HG02870 (cell line): ENCODE measurements at regions not wholly inside any gene's neighbourhood (a gene's known extent, or its start where the extent isn't known, plus 50 kb on each side); places are given as distances from the start of the nearest gene placed in this dataset.

Experiments
- ATAC-seq: cut with Tn5 transposase; IDR thresholded peaks from one replicate; pipeline ENCODE4 v1.9.1; 2021; ENCODE audit warnings: mild to moderate bottlenecking, moderate library complexity; ENCODE audit not compliant: unreplicated experiment

DNA sequence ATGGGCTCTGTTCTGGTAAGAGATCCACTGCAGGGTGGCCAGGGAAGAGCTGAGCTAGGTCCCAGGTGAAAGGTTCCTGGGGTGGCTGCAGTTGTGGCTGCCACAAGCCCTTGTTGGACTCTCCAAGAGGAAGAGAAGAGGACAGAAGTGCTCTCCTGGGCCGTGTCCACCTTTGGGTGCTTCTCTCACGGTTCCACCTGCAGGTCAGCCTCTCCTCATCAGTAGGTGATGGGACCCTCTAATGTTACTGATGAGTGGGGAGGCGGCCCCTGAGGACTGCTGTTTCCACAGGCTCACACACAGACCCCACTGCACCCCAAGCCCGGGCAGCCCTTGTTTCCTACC is 804.9 kb downstream of the BRD1 start:
- ATAC-seq = no peak

GRCh38 chr22:49021926-49022815 is 805.5 kb downstream of the BRD1 start:
- ATAC-seq = no peak

GRCh38 chr22:49021131-49021925 is 806.3 kb downstream of the BRD1 start:
- ATAC-seq = no peak

GRCh38 chr22:49019737-49020713 is 807.6 kb downstream of the BRD1 start:
- no peak for ATAC-seq

DNA sequence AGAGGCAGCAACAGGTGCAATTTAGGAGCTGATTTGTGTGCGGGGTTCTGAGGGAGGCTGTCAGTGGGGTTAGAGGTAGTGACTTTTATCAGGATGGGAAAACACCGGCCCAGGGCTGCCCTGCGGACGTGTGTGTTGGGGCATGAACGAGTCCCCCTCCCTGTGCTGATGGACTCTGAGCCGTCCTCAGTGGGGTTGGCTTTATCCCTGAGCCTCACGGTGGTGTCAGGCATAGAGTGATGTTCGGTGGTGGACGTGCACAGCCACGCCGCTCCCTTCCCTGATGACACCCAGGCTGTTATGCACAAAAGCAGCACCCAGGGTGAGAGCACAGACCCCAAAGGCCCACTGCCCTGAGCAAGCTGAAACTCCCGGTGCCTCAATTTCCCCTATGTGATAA is 809.1 kb downstream of the BRD1 start:
- ATAC-seq = no peak

GRCh38 chr22:49017482-49018329 is 810.0 kb downstream of the BRD1 start:
- no peak for ATAC-seq

- ATAC-seq = no peak
Measured at GRCh38 chr22:49016909-49017481, 810.7 kb downstream of the BRD1 start.

GRCh38 chr22:49015993-49016908 is 811.4 kb downstream of the BRD1 start:
- no peak for ATAC-seq

DNA sequence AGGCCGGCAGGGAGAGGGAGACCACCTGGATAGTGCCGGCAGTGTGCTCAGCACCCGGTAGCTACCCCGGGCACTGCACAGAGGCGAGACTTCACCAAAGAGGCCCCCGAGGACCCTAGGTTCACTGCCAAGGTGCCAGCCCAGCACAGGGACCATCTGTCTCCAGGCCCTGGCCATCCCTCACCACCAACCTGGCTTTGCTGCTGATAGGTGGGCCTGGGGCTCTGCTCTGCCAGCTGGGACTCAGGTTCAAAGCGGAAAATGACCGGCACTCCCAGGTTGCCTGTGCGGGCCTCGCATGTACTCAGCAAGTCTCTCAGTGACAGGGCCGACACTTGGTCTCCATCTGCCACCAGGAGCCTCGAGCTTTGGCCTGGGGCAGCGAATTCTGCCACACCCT is 812.2 kb downstream of the BRD1 start:
- no peak for ATAC-seq

DNA sequence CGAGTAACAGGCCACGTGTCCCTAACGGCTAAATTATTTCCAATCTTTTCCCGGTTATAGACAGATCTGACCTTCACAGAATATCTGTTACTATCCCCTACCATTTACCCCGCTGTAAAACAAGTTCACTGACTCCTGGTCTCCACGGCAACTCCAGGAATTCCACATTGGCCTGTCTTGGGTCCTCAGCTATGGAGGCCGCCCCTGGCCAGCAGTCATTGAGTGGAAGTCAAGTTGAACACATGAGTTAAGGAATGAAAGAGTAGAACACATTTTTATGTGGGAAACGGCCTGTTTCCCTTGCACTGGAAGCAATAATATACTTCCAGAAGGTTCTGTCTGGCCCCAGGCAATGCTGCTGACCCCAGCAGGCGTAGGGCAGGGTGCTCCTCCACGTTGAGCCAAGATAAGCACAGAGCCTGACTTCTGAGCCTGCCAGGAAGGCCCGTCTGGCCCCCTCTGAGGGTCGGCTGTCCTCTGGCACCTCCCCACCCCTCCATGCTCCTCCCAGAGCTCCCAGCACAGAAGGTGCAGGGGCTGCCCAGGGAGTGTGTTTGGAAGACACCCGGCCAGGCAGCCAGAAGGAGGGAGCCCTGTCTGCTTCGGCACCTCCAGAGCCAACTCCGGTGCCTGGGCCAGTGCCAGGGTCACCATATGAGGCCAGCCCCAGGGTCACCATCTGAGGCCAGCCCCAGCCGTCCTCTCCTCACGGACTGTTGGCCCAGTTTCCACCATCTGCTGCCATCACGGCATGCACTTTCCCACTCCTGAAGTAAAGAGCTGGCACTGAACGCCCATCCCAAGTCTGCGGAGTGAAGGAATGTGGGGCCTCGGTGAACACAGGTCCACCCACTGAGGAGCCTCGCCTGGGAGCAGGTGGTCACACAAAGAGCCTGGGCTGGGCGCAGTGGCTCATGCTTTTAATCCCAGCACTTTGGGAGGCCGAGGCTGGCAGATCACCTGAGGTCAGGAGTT is 813.2 kb downstream of the BRD1 start:
- ATAC-seq = no peak

- ATAC-seq = no peak
Measured at GRCh38 chr22:49013707-49014106, 814.0 kb downstream of the BRD1 start.

- no peak for ATAC-seq
Measured at GRCh38 chr22:49012712-49013395, 814.8 kb downstream of the BRD1 start.

GRCh38 chr22:49011769-49012648 is 815.7 kb downstream of the BRD1 start:
- no peak for ATAC-seq

DNA sequence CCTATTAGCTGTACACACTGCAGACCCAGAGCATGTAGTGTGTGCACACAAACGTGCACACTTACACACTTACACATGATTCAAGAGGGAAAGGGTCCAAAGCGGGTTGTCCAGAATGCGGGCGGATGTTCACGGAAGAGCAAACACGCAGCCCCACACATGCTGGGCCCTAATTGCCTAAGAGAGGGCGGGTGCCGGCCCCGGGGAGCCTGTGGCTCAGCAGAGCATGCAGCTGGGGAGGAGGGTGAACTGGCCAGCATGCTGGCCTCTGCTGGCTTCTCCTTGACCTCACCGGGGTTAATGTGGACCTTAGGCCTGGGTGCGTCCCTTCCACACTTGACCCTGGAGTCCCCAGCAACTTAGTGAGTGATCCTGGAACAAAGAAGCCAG is 816.3 kb downstream of the BRD1 start:
- no peak for ATAC-seq

GRCh38 chr22:49010901-49011300 is 816.8 kb downstream of the BRD1 start:
- ATAC-seq = no peak
